GM12892 (cell line): ENCODE measurements at regions not wholly inside any gene's neighbourhood (a gene's known extent, or its start where the extent isn't known, plus 50 kb on each side); places are given as distances from the start of the nearest gene placed in this dataset.

ENCODE experiments used
- POLR2A ChIP-seq: IDR thresholded peaks from 2 replicates; pipeline ENCODE4 v1.6.1; 2011; ENCODE audit warnings: low read depth, low read length, control low read depth
- POLR2AphosphoS5 ChIP-seq: IDR thresholded peaks from 2 replicates; pipeline ENCODE4 v1.6.1; 2011; ENCODE audit warnings: low read depth, low read length, control low read depth
- TAF1 ChIP-seq: IDR thresholded peaks from 2 replicates; pipeline ENCODE4 v1.6.1; 2011; ENCODE audit warnings: low read depth, mild to moderate bottlenecking, control low read depth, low read length, borderline replicate concordance

GRCh38 chr1:219086956-219087469 is 86.7 kb upstream of the LYPLAL1 start:
- no peak for TF ChIP-seq POLR2A
- no peak for TF ChIP-seq POLR2AphosphoS5
- TF ChIP-seq TAF1 = no peak
